Vagina (tissue), 2 donors: ENCODE measurements at regions not wholly inside any gene's neighbourhood (a gene's known extent, or its start where the extent isn't known, plus 50 kb on each side); places are given as distances from the start of the nearest gene placed in this dataset.

ENCODE experiments used
- DNase-seq, 2 donors: peaks; one replicate each; pipeline ENCODE4 v3.0.0-alpha.2; 2017; ENCODE audit errors: extremely low spot score in 2 of 2
- H3K27ac ChIP-seq: fragments of 200-600 bp; sonication (generic); one replicate; pipeline ENCODE4 v1.5.1; 2019
- H3K27me3 ChIP-seq: fragments of 200-600 bp; sonication (generic); one replicate; pipeline ENCODE4 v1.5.1; 2019
- H3K36me3 ChIP-seq, 2 donors: fragments of 200-600 bp; sonication (generic); one replicate each; pipeline ENCODE4 v1.5.1; 2017 to 2019
- H3K4me1 ChIP-seq: fragments of 200-600 bp; sonication (generic); one replicate; pipeline ENCODE4 v1.5.1; 2019
- H3K4me3 ChIP-seq, 2 donors: fragments of 200-600 bp; sonication (generic); 1 replicate in 1 of 2; 2 replicates in 1 of 2; pipeline ENCODE4 v1.5.1; 2016 to 2019
- H3K9me3 ChIP-seq: fragments of 200-600 bp; sonication (generic); one replicate; pipeline ENCODE4 v1.5.1; 2019
- CTCF ChIP-seq, 3 experiments: fragments of 450-650 bp in 2 of 3; fragments of 200-600 bp in 1 of 3; sonication (generic) in 1 of 3; IDR thresholded peaks; one replicate each; pipeline ENCODE4 v1.5.1; 2017 to 2019; ENCODE audit warnings: antibody characterized with exemption in 3 of 3, mild to moderate bottlenecking in 2 of 3, moderate library complexity in 2 of 3
- POLR2A ChIP-seq, 2 donors: fragments of 450-650 bp; IDR thresholded peaks; one replicate each; pipeline ENCODE4 v1.6.1; 2017; ENCODE audit warnings: antibody characterized with exemption in 2 of 2, mild to moderate bottlenecking in 2 of 2, moderate library complexity in 2 of 2
- POLR2AphosphoS5 ChIP-seq, 2 donors: sonication (generic); formaldehyde crosslinking; IDR thresholded peaks; one replicate each; pipeline ENCODE4 v1.9.0; 2017; ENCODE audit warnings: antibody characterized with exemption in 2 of 2, mild to moderate bottlenecking in 2 of 2, low read depth in 1 of 2; ENCODE audit not compliant: insufficient read depth in 1 of 2
- intact Hi-C: fragments of 100-400 bp; cut with DNase I; formaldehyde crosslinking; loops from one replicate; pipeline ENCODE4 v1.15.1; 2023

GRCh38 chr2:150097402-150097801 is 390.1 kb downstream of the RND3 start:
- DNase-seq = no peak
- H3K27ac ChIP-seq = no peak overlapping the region
- intact Hi-C loops = no loop called here
- H3K4me1 ChIP-seq = no peaks in the 10 kb centered on the region
- no peaks in the 10 kb centered on the region for H3K9me3 ChIP-seq
- TF ChIP-seq CTCF (IDR thresholded peaks at IDR 0.05) (no peak), POLR2A (IDR thresholded peaks at IDR 0.05) (no peak), POLR2AphosphoS5 (IDR thresholded peaks at IDR 0.05; ENCODE audit: insufficient read depth in 1 of 2, low read depth in 1 of 2) (no peak)
- no peak overlapping the region for H3K4me3 ChIP-seq
- H3K36me3 ChIP-seq = no peaks in the 10 kb centered on the region
- H3K27me3 ChIP-seq = no peaks in the 10 kb centered on the region

- Histone ChIP-seq H3K27me3 (no peaks in the 10 kb centered on the region), H3K4me3 (no peak overlapping the region), H3K9me3 (no peaks in the 10 kb centered on the region), H3K36me3 (no peaks in the 10 kb centered on the region), H3K4me1 (no peaks in the 10 kb centered on the region), H3K27ac (no peak overlapping the region)
- intact Hi-C loops = no loop called here
- no peak for DNase-seq
- TF ChIP-seq CTCF (IDR thresholded peaks at IDR 0.05) (no peak), POLR2A (IDR thresholded peaks at IDR 0.05) (no peak), POLR2AphosphoS5 (IDR thresholded peaks at IDR 0.05; ENCODE audit: insufficient read depth in 1 of 2, low read depth in 1 of 2) (no peak)
These were observed 391.9 kb downstream of the RND3 start for GRCh38 chr2:150095361-150096095.

- Histone ChIP-seq H3K36me3 (no peaks in the 10 kb centered on the region), H3K27ac (no peak overlapping the region), H3K9me3 (no peaks in the 10 kb centered on the region), H3K27me3 (no peaks in the 10 kb centered on the region), H3K4me1 (no peaks in the 10 kb centered on the region), H3K4me3 (no peak overlapping the region)
- intact Hi-C loops = no loop called here
- DNase-seq = no peak
- TF ChIP-seq POLR2AphosphoS5 (IDR thresholded peaks at IDR 0.05; ENCODE audit: insufficient read depth in 1 of 2, low read depth in 1 of 2) = no peak
- no peak for TF ChIP-seq POLR2A (IDR thresholded peaks at IDR 0.05)
- TF ChIP-seq CTCF (IDR thresholded peaks at IDR 0.05) = no peak
These were observed 395.6 kb downstream of the RND3 start for GRCh38 chr2:150091846-150092245.

GRCh38 chr2:150090031-150090430 is 397.4 kb downstream of the RND3 start:
- H3K36me3 ChIP-seq = no peaks in the 10 kb centered on the region
- peaks cover 4% of the 10 kb centered on the region for H3K9me3 ChIP-seq
- no peak for TF ChIP-seq POLR2A (IDR thresholded peaks at IDR 0.05)
- no peak for TF ChIP-seq POLR2AphosphoS5 (IDR thresholded peaks at IDR 0.05; ENCODE audit: insufficient read depth in 1 of 2, low read depth in 1 of 2)
- TF ChIP-seq CTCF (IDR thresholded peaks at IDR 0.05) = no peak
- H3K4me3 ChIP-seq = no peak overlapping the region
- intact Hi-C loops = no loop called here
- H3K4me1 ChIP-seq = no peaks in the 10 kb centered on the region
- H3K27ac ChIP-seq = no peak overlapping the region
- no peak for DNase-seq
- no peaks in the 10 kb centered on the region for H3K27me3 ChIP-seq

GRCh38 chr2:150088538-150088937 is 398.9 kb downstream of the RND3 start:
- no peaks in the 10 kb centered on the region for H3K4me1 ChIP-seq
- H3K9me3 ChIP-seq = peaks cover 4% of the 10 kb centered on the region
- H3K4me3 ChIP-seq = no peak overlapping the region
- no peak for DNase-seq
- intact Hi-C loops = no loop called here
- H3K27ac ChIP-seq = no peak overlapping the region
- H3K36me3 ChIP-seq = no peaks in the 10 kb centered on the region
- no peaks in the 10 kb centered on the region for H3K27me3 ChIP-seq
- TF ChIP-seq POLR2AphosphoS5 (IDR thresholded peaks at IDR 0.05; ENCODE audit: insufficient read depth in 1 of 2, low read depth in 1 of 2) (no peak), CTCF (IDR thresholded peaks at IDR 0.05) (no peak), POLR2A (IDR thresholded peaks at IDR 0.05) (no peak)
